SK-N-MC (cell line): ENCODE measurements at regions not wholly inside any gene's neighbourhood (a gene's known extent, or its start where the extent isn't known, plus 50 kb on each side); places are given as distances from the start of the nearest gene placed in this dataset.

Source experiments
- EZH2 ChIP-seq: fragments of 200-600 bp; sonication (generic); IDR thresholded peaks from one replicate; pipeline ENCODE4 v1.6.1; 2017; ENCODE audit warnings: antibody characterized with exemption
- POLR2AphosphoS5 ChIP-seq: IDR thresholded peaks from 2 replicates; pipeline ENCODE4 v1.6.1; 2012; ENCODE audit warnings: mild to moderate bottlenecking, low read depth, low read length, borderline replicate concordance

GRCh38 chr11:104666624-104667023 is 231.6 kb downstream of the CASP12 start:
- TF ChIP-seq POLR2AphosphoS5 (no peak), EZH2 (no peak)
